ENCODE measurements at regions not wholly inside any gene's neighbourhood (a gene's known extent, or its start where the extent isn't known, plus 50 kb on each side); places are given as distances from the start of the nearest gene placed in this dataset.

DNA sequence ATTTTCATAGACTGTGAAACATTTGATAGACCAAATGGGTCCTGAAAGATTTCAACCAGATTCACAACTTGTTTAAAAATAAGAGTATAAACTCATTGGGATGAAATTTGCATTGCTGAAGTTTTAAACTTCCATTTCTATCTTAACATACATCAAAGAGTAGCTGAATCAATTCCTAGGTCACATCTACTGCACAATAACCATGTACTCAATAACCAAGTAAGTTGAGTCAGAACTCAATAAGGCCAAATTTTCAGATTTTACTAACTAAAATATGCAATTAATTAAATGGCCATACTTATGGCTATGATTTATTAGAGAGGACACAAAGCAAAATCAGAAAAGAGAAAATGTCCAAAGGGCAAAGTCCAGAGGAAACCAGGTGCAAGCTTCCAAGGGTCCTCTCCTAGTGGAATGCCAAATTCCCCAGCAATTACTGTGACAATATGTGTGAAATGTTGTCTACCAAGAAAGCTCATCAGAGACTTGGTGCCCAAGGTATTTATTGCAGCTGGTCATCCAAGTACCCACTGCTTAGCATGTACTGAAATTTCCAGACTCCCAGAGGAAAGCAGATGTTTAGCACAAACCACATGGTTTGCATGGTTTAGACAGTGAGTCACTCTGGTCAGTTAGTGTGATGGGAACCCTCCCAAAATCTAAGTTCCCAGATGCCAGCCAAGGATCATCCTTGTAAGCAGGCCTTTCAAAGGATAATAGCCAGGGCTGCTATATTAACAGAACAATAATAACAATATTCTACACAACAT, 238.9 kb downstream of the IPMK start:
- TF ChIP-seq, protein P1, sequence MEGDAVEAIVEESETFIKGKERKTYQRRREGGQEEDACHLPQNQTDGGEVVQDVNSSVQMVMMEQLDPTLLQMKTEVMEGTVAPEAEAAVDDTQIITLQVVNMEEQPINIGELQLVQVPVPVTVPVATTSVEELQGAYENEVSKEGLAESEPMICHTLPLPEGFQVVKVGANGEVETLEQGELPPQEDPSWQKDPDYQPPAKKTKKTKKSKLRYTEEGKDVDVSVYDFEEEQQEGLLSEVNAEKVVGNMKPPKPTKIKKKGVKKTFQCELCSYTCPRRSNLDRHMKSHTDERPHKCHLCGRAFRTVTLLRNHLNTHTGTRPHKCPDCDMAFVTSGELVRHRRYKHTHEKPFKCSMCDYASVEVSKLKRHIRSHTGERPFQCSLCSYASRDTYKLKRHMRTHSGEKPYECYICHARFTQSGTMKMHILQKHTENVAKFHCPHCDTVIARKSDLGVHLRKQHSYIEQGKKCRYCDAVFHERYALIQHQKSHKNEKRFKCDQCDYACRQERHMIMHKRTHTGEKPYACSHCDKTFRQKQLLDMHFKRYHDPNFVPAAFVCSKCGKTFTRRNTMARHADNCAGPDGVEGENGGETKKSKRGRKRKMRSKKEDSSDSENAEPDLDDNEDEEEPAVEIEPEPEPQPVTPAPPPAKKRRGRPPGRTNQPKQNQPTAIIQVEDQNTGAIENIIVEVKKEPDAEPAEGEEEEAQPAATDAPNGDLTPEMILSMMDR (IDR thresholded peaks at IDR 0.05) = no peak
- TF ChIP-seq ZFX (IDR thresholded peaks at IDR 0.05; ENCODE audit: borderline replicate concordance) = no peak

Data from 22Rv1 (cell line).